SU-DHL-6 (cell line): ENCODE measurements at regions not wholly inside any gene's neighbourhood (a gene's known extent, or its start where the extent isn't known, plus 50 kb on each side); places are given as distances from the start of the nearest gene placed in this dataset.

Experiments used
- H2AFZ ChIP-seq: fragments of 200-600 bp; sonication (generic); 2 replicates; pipeline ENCODE4 v1.6.1; 2014; ENCODE audit warnings: low read depth, mild to moderate bottlenecking, moderate library complexity, mixed read lengths, antibody characterized with exemption, low read length; ENCODE audit not compliant: severe bottlenecking
- H3F3A ChIP-seq: fragments of 200-600 bp; shearing (Covaris generic); 2 replicates; pipeline ENCODE4 v1.6.0; 2016; ENCODE audit warnings: antibody characterized with exemption, mild to moderate bottlenecking; ENCODE audit not compliant: insufficient read depth
- H3K27ac ChIP-seq: fragments of 200-600 bp; sonication (generic); 2 replicates; pipeline ENCODE4 v1.5.1; 2016; ENCODE audit warnings: low read depth, mild to moderate bottlenecking, low read length, moderate library complexity, mixed read lengths
- H3K27me3 ChIP-seq: fragments of 200-600 bp; sonication (generic), shearing (Covaris generic); 2 replicates; pipeline ENCODE4 v1.6.0; 2014; ENCODE audit warnings: mild to moderate bottlenecking, low read length
- H3K36me3 ChIP-seq: fragments of 200-600 bp; sonication (generic); 2 replicates; pipeline ENCODE4 v1.6.1; 2014; ENCODE audit warnings: mild to moderate bottlenecking, low read length, mixed read lengths
- H3K4me2 ChIP-seq: fragments of 300-600, 200-600 bp; shearing (Covaris generic), sonication (generic); 2 replicates; pipeline ENCODE4 v1.6.0; 2014; ENCODE audit warnings: low read length, low read depth, mild to moderate bottlenecking; ENCODE audit not compliant: poor library complexity, severe bottlenecking
- H3K4me3 ChIP-seq: fragments of 200-600 bp; sonication (generic); 2 replicates; pipeline ENCODE4 v1.5.1; 2014; ENCODE audit warnings: antibody characterized with exemption, low read length, mild to moderate bottlenecking, mixed read lengths; ENCODE audit not compliant: insufficient read depth, poor library complexity, severe bottlenecking
- H3K79me2 ChIP-seq: fragments of 200-600 bp; sonication (generic); 2 replicates; pipeline ENCODE4 v1.6.1; 2014; ENCODE audit warnings: mild to moderate bottlenecking, low read length, moderate library complexity; ENCODE audit not compliant: insufficient read depth
- H3K9ac ChIP-seq: fragments of 200-600 bp; sonication (generic); 2 replicates; pipeline ENCODE4 v1.7.0; 2014; ENCODE audit warnings: mild to moderate bottlenecking, low read length
- H3K9me2 ChIP-seq: fragments of 200-600 bp; sonication (generic); replicated peaks from 2 replicates; pipeline ENCODE4 v1.6.1; 2014; ENCODE audit warnings: low read length; ENCODE audit not compliant: insufficient read depth
- H3K9me3 ChIP-seq: fragments of 200-600 bp; sonication (generic); 2 replicates; pipeline ENCODE4 v1.6.1; 2014; ENCODE audit warnings: low read length, mixed read lengths; ENCODE audit not compliant: insufficient read depth
- H4K20me1 ChIP-seq: fragments of 200-600 bp; sonication (generic); 2 replicates; pipeline ENCODE4 v1.6.1; 2014; ENCODE audit warnings: low read depth, mild to moderate bottlenecking, antibody characterized with exemption, low read length, moderate library complexity, mixed read lengths
- CTCF ChIP-seq: fragments of 200-600 bp; sonication (generic); IDR thresholded peaks from one replicate; pipeline ENCODE4 v1.5.1; 2017; ENCODE audit warnings: antibody characterized with exemption, mild to moderate bottlenecking, low read length, moderate library complexity; ENCODE audit not compliant: insufficient read depth, poor library complexity, severe bottlenecking
- EZH2phosphoT487 ChIP-seq: fragments of 200-600 bp; sonication (generic), shearing (Covaris generic); conservative IDR thresholded peaks from 2 replicates; pipeline ENCODE4 v1.6.1; 2018; ENCODE audit warnings: mild to moderate bottlenecking, antibody characterized with exemption, low read length, moderate library complexity, mixed read lengths

- no peaks in the 10 kb centered on the region for H3K27me3 ChIP-seq
- no peaks in the 10 kb centered on the region for H3K9me3 ChIP-seq
- TF ChIP-seq EZH2phosphoT487 (no peak), CTCF (no peak)
- H4K20me1 ChIP-seq = no peaks in the 10 kb centered on the region
- no peaks in the 10 kb centered on the region for H3K79me2 ChIP-seq
- no peak overlapping the region for H3K27ac ChIP-seq
- no peaks in the 10 kb centered on the region for H3F3A ChIP-seq
- no peaks in the 10 kb centered on the region for H3K36me3 ChIP-seq
- H3K4me3 ChIP-seq = no peak overlapping the region
- no peak overlapping the region for H2AFZ ChIP-seq
- no peak overlapping the region for H3K4me2 ChIP-seq
- no peaks in the 10 kb centered on the region for H3K9me2 ChIP-seq
- no peak overlapping the region for H3K9ac ChIP-seq
Observed at GRCh38 chr6:156420172-156420993, 356.8 kb upstream of the ARID1B start.

- no peaks in the 10 kb centered on the region for H3K9me3 ChIP-seq
- no peaks in the 10 kb centered on the region for H4K20me1 ChIP-seq
- no peaks in the 10 kb centered on the region for H3K27me3 ChIP-seq
- no peaks in the 10 kb centered on the region for H3K9me2 ChIP-seq
- TF ChIP-seq CTCF = no peak
- no peak for TF ChIP-seq EZH2phosphoT487
- H3K4me2 ChIP-seq = no peak overlapping the region
- H3K27ac ChIP-seq = no peak overlapping the region
- no peak overlapping the region for H3K4me3 ChIP-seq
- no peak overlapping the region for H3K9ac ChIP-seq
- H3F3A ChIP-seq = no peaks in the 10 kb centered on the region
- H3K79me2 ChIP-seq = no peaks in the 10 kb centered on the region
- no peaks in the 10 kb centered on the region for H3K36me3 ChIP-seq
- no peak overlapping the region for H2AFZ ChIP-seq
Observed at GRCh38 chr6:156419594-156419993, 357.6 kb upstream of the ARID1B start.

GRCh38 chr6:156418253-156418652, 358.9 kb upstream of the ARID1B start:
- Histone ChIP-seq H3K4me2 (no peak overlapping the region), H3K4me3 (no peak overlapping the region), H3K36me3 (no peaks in the 10 kb centered on the region), H3K79me2 (no peaks in the 10 kb centered on the region), H3K27ac (no peak overlapping the region), H3K9ac (no peak overlapping the region), H3K9me2 (no peaks in the 10 kb centered on the region), H3F3A (no peaks in the 10 kb centered on the region), H4K20me1 (no peaks in the 10 kb centered on the region), H3K9me3 (no peaks in the 10 kb centered on the region), H3K27me3 (no peaks in the 10 kb centered on the region), H2AFZ (no peak overlapping the region)
- TF ChIP-seq CTCF = no peak
- no peak for TF ChIP-seq EZH2phosphoT487
